ENCODE measurements at regions not wholly inside any gene's neighbourhood (a gene's known extent, or its start where the extent isn't known, plus 50 kb on each side); places are given as distances from the start of the nearest gene placed in this dataset.

- ATAC-seq: no peak
- TF ChIP-seq ZNF70 (CRISPR knock-in tag; IDR thresholded peaks at IDR 0.05): no peak
- TF ChIP-seq ZNF565 (CRISPR knock-in tag; conservative IDR thresholded peaks at IDR 0.05; ENCODE audit: low read depth): no peak
- TF ChIP-seq, protein P1, sequence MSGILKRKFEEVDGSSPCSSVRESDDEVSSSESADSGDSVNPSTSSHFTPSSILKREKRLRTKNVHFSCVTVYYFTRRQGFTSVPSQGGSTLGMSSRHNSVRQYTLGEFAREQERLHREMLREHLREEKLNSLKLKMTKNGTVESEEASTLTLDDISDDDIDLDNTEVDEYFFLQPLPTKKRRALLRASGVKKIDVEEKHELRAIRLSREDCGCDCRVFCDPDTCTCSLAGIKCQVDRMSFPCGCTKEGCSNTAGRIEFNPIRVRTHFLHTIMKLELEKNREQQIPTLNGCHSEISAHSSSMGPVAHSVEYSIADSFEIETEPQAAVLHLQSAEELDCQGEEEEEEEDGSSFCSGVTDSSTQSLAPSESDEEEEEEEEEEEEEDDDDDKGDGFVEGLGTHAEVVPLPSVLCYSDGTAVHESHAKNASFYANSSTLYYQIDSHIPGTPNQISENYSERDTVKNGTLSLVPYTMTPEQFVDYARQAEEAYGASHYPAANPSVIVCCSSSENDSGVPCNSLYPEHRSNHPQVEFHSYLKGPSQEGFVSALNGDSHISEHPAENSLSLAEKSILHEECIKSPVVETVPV (CRISPR knock-in tag; IDR thresholded peaks at IDR 0.05): no peak
- TF ChIP-seq PPARA (CRISPR knock-in tag; IDR thresholded peaks at IDR 0.05; ENCODE audit: borderline replicate concordance): no peak
- TF ChIP-seq, protein P2, sequence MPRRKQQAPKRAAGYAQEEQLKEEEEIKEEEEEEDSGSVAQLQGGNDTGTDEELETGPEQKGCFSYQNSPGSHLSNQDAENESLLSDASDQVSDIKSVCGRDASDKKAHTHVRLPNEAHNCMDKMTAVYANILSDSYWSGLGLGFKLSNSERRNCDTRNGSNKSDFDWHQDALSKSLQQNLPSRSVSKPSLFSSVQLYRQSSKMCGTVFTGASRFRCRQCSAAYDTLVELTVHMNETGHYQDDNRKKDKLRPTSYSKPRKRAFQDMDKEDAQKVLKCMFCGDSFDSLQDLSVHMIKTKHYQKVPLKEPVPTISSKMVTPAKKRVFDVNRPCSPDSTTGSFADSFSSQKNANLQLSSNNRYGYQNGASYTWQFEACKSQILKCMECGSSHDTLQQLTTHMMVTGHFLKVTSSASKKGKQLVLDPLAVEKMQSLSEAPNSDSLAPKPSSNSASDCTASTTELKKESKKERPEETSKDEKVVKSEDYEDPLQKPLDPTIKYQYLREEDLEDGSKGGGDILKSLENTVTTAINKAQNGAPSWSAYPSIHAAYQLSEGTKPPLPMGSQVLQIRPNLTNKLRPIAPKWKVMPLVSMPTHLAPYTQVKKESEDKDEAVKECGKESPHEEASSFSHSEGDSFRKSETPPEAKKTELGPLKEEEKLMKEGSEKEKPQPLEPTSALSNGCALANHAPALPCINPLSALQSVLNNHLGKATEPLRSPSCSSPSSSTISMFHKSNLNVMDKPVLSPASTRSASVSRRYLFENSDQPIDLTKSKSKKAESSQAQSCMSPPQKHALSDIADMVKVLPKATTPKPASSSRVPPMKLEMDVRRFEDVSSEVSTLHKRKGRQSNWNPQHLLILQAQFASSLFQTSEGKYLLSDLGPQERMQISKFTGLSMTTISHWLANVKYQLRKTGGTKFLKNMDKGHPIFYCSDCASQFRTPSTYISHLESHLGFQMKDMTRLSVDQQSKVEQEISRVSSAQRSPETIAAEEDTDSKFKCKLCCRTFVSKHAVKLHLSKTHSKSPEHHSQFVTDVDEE (CRISPR knock-in tag; IDR thresholded peaks at IDR 0.05): no peak
- no peak for TF ChIP-seq CREB5 (CRISPR knock-in tag; IDR thresholded peaks at IDR 0.05; ENCODE audit: low read depth)
- no peak for TF ChIP-seq ISL1 (CRISPR knock-in tag; IDR thresholded peaks at IDR 0.05)
- no peak for TF ChIP-seq ZC3H10 (CRISPR knock-in tag; IDR thresholded peaks at IDR 0.05)
- no peak for TF ChIP-seq SNAI2 (CRISPR knock-in tag; IDR thresholded peaks at IDR 0.05)
These were observed 920.9 kb downstream of the RPS29 start for GRCh38 chr14:48665077-48665784.

GRCh38 chr14:48643241-48643640 lies 942.9 kb downstream of the RPS29 start:
- TF ChIP-seq BACH2 (CRISPR knock-in tag; IDR thresholded peaks at IDR 0.05; ENCODE audit: borderline replicate concordance) (no peak), ESRRG (CRISPR knock-in tag; IDR thresholded peaks at IDR 0.05) (no peak), PPARA (CRISPR knock-in tag; IDR thresholded peaks at IDR 0.05; ENCODE audit: borderline replicate concordance) (no peak), ARNTL (CRISPR knock-in tag; IDR thresholded peaks at IDR 0.05; ENCODE audit: borderline replicate concordance, low read depth) (no peak), OSR1 (CRISPR knock-in tag; IDR thresholded peaks at IDR 0.05) (no peak), ISL1 (CRISPR knock-in tag; IDR thresholded peaks at IDR 0.05) (no peak), ZNF8 (CRISPR knock-in tag; IDR thresholded peaks at IDR 0.05) (no peak), POU6F1 (CRISPR knock-in tag; IDR thresholded peaks at IDR 0.05; ENCODE audit: borderline replicate concordance, low read depth) (no peak), RARB (CRISPR knock-in tag; IDR thresholded peaks at IDR 0.05) (no peak)
- no peak for ATAC-seq

- no peak for ATAC-seq
- no peak for TF ChIP-seq ARNTL (CRISPR knock-in tag; IDR thresholded peaks at IDR 0.05; ENCODE audit: borderline replicate concordance, low read depth)
- TF ChIP-seq ZC3H10 (CRISPR knock-in tag; IDR thresholded peaks at IDR 0.05): no peak
- TF ChIP-seq ZNF8 (CRISPR knock-in tag; IDR thresholded peaks at IDR 0.05): no peak
These were observed 953.5 kb upstream of the MDGA2 start for GRCh38 chr14:48628870-48629269.

DNA sequence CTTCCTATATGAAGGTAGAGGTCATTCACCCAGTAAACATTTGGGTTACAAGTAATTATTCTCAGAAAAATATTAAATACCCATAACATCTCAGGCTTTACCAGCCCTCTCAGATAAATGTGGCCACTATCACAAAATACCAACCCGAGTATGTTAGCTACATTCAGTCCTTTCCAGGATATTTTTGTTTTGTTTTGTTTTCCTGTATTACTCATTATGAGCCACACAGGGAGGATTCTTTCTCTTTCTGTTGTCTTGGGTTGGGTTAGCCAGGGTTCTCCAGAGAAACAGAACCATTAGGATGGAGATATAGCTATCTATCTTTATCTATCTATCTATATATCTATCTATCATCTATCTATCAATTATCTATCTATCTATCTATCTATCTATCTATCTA lies 947.6 kb upstream of the MDGA2 start:
- no peak for TF ChIP-seq OSR1 (CRISPR knock-in tag; IDR thresholded peaks at IDR 0.05)
- no peak for TF ChIP-seq ESRRG (CRISPR knock-in tag; IDR thresholded peaks at IDR 0.05)
- TF ChIP-seq, protein P2 (CRISPR knock-in tag; IDR thresholded peaks at IDR 0.05): no peak
- no peak for TF ChIP-seq ZNF8 (CRISPR knock-in tag; IDR thresholded peaks at IDR 0.05)
- TF ChIP-seq TCF4 (CRISPR knock-in tag; IDR thresholded peaks at IDR 0.05; ENCODE audit: borderline replicate concordance): no peak
- TF ChIP-seq ISL1 (CRISPR knock-in tag; IDR thresholded peaks at IDR 0.05): no peak
- TF ChIP-seq ZFP3 (CRISPR knock-in tag; IDR thresholded peaks at IDR 0.05): no peak
- no peak for TF ChIP-seq CREB5 (CRISPR knock-in tag; IDR thresholded peaks at IDR 0.05; ENCODE audit: low read depth)
- TF ChIP-seq PPARA (CRISPR knock-in tag; IDR thresholded peaks at IDR 0.05; ENCODE audit: borderline replicate concordance): no peak
- TF ChIP-seq ZNF70 (CRISPR knock-in tag; IDR thresholded peaks at IDR 0.05): no peak
- TF ChIP-seq, protein P3, sequence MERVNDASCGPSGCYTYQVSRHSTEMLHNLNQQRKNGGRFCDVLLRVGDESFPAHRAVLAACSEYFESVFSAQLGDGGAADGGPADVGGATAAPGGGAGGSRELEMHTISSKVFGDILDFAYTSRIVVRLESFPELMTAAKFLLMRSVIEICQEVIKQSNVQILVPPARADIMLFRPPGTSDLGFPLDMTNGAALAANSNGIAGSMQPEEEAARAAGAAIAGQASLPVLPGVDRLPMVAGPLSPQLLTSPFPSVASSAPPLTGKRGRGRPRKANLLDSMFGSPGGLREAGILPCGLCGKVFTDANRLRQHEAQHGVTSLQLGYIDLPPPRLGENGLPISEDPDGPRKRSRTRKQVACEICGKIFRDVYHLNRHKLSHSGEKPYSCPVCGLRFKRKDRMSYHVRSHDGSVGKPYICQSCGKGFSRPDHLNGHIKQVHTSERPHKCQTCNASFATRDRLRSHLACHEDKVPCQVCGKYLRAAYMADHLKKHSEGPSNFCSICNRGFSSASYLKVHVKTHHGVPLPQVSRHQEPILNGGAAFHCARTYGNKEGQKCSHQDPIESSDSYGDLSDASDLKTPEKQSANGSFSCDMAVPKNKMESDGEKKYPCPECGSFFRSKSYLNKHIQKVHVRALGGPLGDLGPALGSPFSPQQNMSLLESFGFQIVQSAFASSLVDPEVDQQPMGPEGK (CRISPR knock-in tag; IDR thresholded peaks at IDR 0.05; ENCODE audit: borderline replicate concordance): no peak
- TF ChIP-seq ARNTL (CRISPR knock-in tag; IDR thresholded peaks at IDR 0.05; ENCODE audit: borderline replicate concordance, low read depth): no peak
- no peak for ATAC-seq

All from SK-N-SH treated with all-trans-retinoic acid at 6 μM for 48 hours (cell line).